Nephron (organoid): ENCODE measurements at regions not wholly inside any gene's neighbourhood (a gene's known extent, or its start where the extent isn't known, plus 50 kb on each side); places are given as distances from the start of the nearest gene placed in this dataset.

ENCODE experiments used
- H3K27ac Mint-ChIP-seq, 3 experiments: 2 replicates each; pipeline ENCODE4 v1.8.0; 2020; ENCODE audit warnings: mixed read lengths in 3 of 3, mild to moderate bottlenecking in 2 of 3, moderate library complexity in 1 of 3
- H3K27me3 Mint-ChIP-seq: 2 replicates; pipeline ENCODE4 v1.8.0; 2021; ENCODE audit warnings: low read depth, mild to moderate bottlenecking, moderate library complexity, mixed read lengths
- H3K36me3 Mint-ChIP-seq: 2 replicates; pipeline ENCODE4 v1.8.0; 2020; ENCODE audit warnings: low read depth, mixed read lengths
- H3K4me1 Mint-ChIP-seq: 2 replicates; pipeline ENCODE4 v1.8.0; 2020; ENCODE audit warnings: mixed read lengths
- H3K4me3 Mint-ChIP-seq, 3 experiments: 2 replicates each; pipeline ENCODE4 v1.8.0; 2020; ENCODE audit warnings: mild to moderate bottlenecking in 3 of 3, mixed read lengths in 3 of 3, moderate library complexity in 2 of 3
- H3K9me3 Mint-ChIP-seq: 2 replicates; pipeline ENCODE4 v1.8.0; 2020; ENCODE audit warnings: mixed read lengths
- TF ChIP-seq, protein P1 (sequence below), 3 experiments: fragments of 200-600 bp; sonication (generic); IDR thresholded peaks; one replicate each; pipeline ENCODE4 v1.5.0; 2021; ENCODE audit warnings: antibody characterized with exemption in 3 of 3; ENCODE audit not compliant: unreplicated experiment in 3 of 3

GRCh38 chr6:166810864-166811263 is 145.5 kb downstream of the RNASET2 start:
- H3K4me1 Mint-ChIP-seq: no peaks in the 10 kb centered on the region
- H3K27ac Mint-ChIP-seq: no peak overlapping the region
- H3K27me3 Mint-ChIP-seq: peaks cover 9% of the 10 kb centered on the region
- H3K4me3 Mint-ChIP-seq: no peak overlapping the region
- H3K36me3 Mint-ChIP-seq: peaks cover 13% of the 10 kb centered on the region
- H3K9me3 Mint-ChIP-seq: peaks cover 17% of the 10 kb centered on the region
- TF ChIP-seq, protein P1, sequence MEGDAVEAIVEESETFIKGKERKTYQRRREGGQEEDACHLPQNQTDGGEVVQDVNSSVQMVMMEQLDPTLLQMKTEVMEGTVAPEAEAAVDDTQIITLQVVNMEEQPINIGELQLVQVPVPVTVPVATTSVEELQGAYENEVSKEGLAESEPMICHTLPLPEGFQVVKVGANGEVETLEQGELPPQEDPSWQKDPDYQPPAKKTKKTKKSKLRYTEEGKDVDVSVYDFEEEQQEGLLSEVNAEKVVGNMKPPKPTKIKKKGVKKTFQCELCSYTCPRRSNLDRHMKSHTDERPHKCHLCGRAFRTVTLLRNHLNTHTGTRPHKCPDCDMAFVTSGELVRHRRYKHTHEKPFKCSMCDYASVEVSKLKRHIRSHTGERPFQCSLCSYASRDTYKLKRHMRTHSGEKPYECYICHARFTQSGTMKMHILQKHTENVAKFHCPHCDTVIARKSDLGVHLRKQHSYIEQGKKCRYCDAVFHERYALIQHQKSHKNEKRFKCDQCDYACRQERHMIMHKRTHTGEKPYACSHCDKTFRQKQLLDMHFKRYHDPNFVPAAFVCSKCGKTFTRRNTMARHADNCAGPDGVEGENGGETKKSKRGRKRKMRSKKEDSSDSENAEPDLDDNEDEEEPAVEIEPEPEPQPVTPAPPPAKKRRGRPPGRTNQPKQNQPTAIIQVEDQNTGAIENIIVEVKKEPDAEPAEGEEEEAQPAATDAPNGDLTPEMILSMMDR (IDR thresholded peaks at IDR 0.05; ENCODE audit: unreplicated experiment in 3 of 3): no peak

DNA sequence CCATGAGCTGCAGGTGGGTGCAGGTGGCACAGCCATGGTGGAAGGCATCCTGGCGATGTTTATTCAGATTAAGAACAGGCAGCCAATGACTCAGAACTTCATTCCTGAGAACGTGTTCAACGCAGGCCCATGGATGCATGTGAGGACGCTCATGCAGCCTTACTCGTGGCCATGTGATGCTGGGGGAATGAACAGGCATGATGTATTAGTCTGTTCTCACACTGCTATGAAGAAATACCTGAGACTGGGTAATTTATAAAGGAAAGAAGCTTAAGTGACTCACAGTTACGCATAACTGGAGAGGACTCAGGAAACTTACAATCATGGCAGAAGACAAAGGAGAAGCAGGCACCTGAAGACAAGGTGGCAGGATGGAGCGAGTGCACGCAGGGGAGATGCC is 146.6 kb downstream of the RNASET2 start:
- H3K4me1 Mint-ChIP-seq: no peaks in the 10 kb centered on the region
- H3K27ac Mint-ChIP-seq: no peak overlapping the region
- H3K27me3 Mint-ChIP-seq: peaks cover 3% of the 10 kb centered on the region
- H3K9me3 Mint-ChIP-seq: peaks cover 21% of the 10 kb centered on the region
- peaks cover 16% of the 10 kb centered on the region for H3K36me3 Mint-ChIP-seq
- TF ChIP-seq, protein P1 (IDR thresholded peaks at IDR 0.05; ENCODE audit: unreplicated experiment in 3 of 3): no peak
- no peak overlapping the region for H3K4me3 Mint-ChIP-seq

GRCh38 chr6:166806962-166807757 is 149.2 kb downstream of the RNASET2 start:
- peaks cover 3% of the 10 kb centered on the region for H3K27me3 Mint-ChIP-seq
- peaks cover 16% of the 10 kb centered on the region for H3K36me3 Mint-ChIP-seq

GRCh38 chr6:166806217-166806838 is 150.0 kb downstream of the RNASET2 start:
- Mint-ChIP-seq H3K27ac (no peak overlapping the region), H3K4me3 (no peak overlapping the region), H3K9me3 (peaks cover 21% of the 10 kb centered on the region), H3K4me1 (no peaks in the 10 kb centered on the region), H3K36me3 (peaks cover 16% of the 10 kb centered on the region), H3K27me3 (peaks cover 3% of the 10 kb centered on the region)
- TF ChIP-seq, protein P1 (IDR thresholded peaks at IDR 0.05; ENCODE audit: unreplicated experiment in 3 of 3): no peak

More at GRCh38 chr6:166806962-166807757, 149.2 kb downstream of the RNASET2 start:
- Mint-ChIP-seq H3K27ac (no peak overlapping the region), H3K4me3 (no peak overlapping the region), H3K4me1 (no peaks in the 10 kb centered on the region), H3K9me3 (peaks cover 21% of the 10 kb centered on the region)
- TF ChIP-seq, protein P1 (IDR thresholded peaks at IDR 0.05; ENCODE audit: unreplicated experiment in 3 of 3): no peak

GRCh38 chr6:166803471-166803870 is 152.9 kb downstream of the RNASET2 start:
- Mint-ChIP-seq H3K36me3 (peaks cover 16% of the 10 kb centered on the region), H3K27ac (no peak overlapping the region), H3K9me3 (peaks cover 21% of the 10 kb centered on the region), H3K4me3 (no peak overlapping the region), H3K27me3 (peaks cover 3% of the 10 kb centered on the region), H3K4me1 (no peaks in the 10 kb centered on the region)
- TF ChIP-seq, protein P1 (IDR thresholded peaks at IDR 0.05; ENCODE audit: unreplicated experiment in 3 of 3): no peak
